ENCODE measurements at regions not wholly inside any gene's neighbourhood (a gene's known extent, or its start where the extent isn't known, plus 50 kb on each side); places are given as distances from the start of the nearest gene placed in this dataset.
"Not testable (repeated sequence)": the region's sequence is repeated elsewhere in the genome, so short reads cannot be mapped to it uniquely, and the experiment has no call there.

GRCh38 chr13:55570371-55570770 is 1570.3 kb upstream of the PRR20A start:
- no peak for DNase-seq

DNA sequence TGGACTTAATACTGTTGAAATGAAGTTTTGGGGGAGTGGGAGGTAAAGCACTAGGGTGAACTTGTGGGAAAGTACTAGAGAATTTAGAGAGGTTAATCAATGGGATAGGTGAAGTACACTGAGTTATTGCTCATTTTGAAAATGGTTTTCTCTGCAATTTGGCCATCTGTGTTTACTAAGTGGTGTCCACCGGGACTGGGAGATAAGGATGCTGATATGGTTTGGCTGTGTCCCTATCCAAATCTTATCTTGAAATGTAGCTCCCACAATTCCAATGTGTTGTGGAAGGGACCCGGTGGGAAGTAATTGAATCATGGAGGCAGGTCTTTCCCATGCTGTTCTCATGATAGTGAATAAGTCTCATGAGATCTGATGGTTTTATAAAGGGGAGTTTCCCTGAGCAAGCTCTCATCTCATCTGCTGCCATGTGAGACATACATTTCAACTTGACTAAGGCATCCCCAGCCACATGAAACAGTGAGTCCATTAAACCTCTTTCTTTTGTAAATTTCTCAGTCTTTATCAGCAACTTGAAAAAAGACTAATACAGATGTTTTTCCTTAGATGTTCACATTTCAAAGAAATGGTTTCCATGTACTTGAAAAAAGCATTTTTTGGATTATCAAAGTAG is 1569.4 kb upstream of the PRR20A start:
- DNase-seq = no peak

DNA sequence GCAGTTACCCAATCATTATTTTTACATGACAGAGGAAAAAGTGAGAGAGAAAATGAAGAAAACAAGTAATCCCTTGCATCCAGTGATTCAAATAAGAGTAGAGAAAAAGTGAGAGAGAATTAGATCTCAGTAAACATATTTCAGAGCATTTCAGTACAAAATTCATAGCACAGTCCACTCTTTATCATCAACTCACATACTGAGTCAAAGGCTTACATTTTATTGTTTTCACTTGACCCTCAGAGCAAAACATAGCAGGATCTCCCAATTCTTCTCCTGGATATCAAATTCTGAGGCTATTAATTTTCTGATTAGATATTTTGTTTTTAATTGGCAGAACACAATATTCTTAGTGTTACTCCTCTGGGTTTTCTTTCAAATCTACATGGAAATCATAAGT is 1568.3 kb upstream of the PRR20A start:
- no peak for DNase-seq

DNA sequence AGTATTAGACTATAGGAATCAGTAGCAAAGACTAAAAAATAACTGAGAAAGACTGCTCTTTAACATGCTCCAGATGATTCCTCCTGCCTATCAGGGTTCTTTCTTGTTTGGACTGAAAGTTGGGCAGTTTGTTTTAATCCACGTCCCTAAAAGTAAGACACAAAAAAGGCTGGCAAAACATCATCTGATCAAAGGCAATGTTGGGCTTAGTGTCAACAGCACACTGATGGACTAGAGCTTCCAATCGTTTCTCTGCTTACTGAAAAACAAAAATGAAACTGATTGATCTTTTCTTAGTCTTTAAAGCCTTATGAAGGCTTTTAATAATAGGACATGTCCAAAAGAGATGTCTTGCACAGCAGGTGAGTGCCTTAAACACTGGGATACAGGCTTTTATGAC is 1567.9 kb upstream of the PRR20A start:
- DNase-seq = no peak

GRCh38 chr13:55573565-55573964 is 1567.2 kb upstream of the PRR20A start:
- DNase-seq = no peak

GRCh38 chr13:55576389-55576788 is 1564.3 kb upstream of the PRR20A start:
- DNase-seq = no peak

DNA sequence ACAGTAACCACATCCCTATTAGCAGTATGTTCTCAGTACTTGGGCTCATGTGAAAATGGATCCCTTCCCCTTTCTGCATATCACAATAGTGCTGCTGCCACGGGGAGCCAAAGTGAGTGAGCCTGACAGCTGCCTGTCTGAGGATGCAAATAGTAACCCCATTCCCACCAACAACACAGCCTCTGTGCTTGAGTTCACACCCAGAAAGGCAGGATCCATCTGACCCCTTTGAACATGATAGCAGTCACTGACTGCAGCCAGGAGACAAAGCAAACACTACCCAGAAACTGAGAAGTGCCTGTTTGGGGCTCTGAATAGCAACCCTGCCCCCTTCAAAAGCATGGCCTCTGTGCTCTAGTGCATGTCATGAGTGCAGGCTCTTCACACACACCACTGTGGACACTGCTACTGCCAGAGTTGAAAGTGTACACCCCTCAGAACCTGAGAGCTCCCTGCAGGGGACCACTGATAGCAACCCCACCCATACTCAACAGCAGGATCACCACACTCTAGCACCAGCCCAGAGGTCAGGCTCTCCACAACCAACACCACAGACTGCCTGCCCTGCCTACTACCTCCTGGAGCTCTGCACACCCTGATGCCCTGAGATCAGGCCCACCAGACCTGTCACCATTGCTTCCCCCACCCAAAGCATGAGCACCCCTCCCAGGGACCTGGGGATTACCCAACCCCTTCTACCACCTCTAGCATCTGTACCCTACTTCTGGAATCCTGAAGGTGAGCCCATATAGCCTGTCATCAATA is 1563.5 kb upstream of the PRR20A start:
- DNase-seq = no peak

GRCh38 chr13:55577847-55578210 is 1562.9 kb upstream of the PRR20A start:
- DNase-seq = no peak

- DNase-seq = not testable (repeated sequence)
These were observed 1558.4 kb upstream of the PRR20A start for GRCh38 chr13:55582294-55582693.

- DNase-seq = no peak
These were observed 1556.6 kb upstream of the PRR20A start for GRCh38 chr13:55583953-55584593.

DNA sequence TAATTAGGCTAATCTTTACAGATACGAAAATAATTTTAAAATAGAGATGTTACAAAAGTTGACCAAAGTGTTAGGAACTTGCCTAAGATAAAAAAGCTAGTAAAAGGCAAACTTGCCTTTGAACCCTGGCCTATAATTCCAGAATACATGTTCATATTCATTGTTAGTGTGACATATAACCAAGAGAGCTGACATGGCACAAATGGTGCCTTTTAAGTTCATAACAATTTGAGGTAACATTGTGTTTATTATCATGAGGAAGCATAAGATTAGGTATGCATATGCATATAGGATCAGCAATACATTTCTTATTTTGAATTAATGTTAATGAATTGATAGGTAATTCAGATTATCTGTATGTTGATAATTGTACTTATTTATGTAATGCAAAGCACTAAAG is 1537.9 kb upstream of the PRR20A start:
- no peak for DNase-seq

DNA sequence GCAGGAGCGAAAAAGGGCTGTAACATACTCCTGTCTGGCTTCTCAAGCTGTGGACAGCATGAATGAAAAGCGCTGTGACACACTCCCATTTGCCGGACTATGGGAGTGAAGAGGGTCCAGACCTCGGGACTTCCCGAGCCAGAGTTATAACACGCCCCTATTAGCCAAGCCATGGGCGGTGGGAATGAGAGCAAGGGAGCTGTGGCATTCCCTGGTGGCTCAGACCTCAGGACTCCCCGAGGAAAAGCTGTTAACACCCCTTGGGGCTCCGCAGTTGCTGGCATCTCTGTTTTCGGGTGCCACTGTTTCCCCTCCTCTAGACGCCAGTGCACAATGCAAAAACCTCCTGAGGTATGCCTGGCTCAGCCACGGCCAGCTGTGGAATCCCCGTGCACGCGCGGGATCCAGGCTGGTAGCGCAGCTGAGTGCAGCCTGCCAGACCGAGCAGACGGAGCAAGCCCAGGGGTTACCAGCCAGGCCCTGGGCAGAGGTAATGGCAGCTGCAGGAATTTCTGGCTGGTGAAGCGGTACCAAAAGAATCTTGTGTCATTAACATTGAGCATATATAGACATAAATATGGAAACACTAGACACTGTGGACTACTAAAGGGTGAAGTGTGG is 1534.6 kb upstream of the PRR20A start:
- no peak for DNase-seq

DNA sequence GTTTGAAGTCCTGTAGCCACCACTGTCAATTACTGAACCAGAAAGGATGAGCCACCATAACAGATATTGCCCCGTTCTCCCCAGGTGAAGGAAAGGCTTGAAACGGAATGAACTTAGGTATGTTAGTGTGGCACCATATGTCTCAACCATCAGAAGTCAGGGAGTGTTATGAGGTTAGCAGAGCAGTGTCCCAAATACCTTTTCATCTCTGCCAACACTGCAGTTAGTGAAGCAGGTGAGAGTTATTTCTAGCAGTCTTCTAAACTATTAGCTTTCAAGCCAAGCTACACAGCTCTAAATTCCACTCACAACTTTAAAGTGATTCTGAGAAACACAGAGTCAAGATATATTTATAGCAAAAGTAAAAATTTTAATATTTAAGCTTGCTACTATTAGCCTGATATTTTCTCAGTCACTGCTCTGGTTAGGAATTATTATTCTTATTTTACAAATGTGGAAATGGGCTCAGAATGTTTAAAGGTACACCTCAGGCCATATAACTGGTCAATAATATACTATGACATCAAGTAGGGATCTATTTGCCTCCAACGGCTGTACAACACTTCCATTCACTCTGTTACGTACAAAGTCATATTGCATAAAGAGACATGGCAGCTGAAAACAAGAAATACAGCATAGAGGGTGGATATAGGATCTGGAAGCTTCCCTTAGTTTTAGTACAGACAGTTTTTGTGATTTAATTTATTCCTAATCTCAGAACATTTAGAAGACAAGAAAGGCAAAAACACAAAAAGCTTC is 1527.1 kb upstream of the PRR20A start:
- no peak for DNase-seq

- no peak for DNase-seq
These were observed 1525.6 kb upstream of the PRR20A start for GRCh38 chr13:55615081-55615480.

- no peak for DNase-seq
These were observed 1523.5 kb upstream of the PRR20A start for GRCh38 chr13:55617241-55617640.

- DNase-seq = no peak
These were observed 1513.5 kb upstream of the PRR20A start for GRCh38 chr13:55627221-55627620.

GRCh38 chr13:55632402-55632801 is 1508.3 kb upstream of the PRR20A start:
- DNase-seq = no peak

GRCh38 chr13:55649485-55649884 is 1491.2 kb upstream of the PRR20A start:
- DNase-seq = no peak

GRCh38 chr13:55652657-55653056 is 1488.1 kb upstream of the PRR20A start:
- no peak for DNase-seq

DNA sequence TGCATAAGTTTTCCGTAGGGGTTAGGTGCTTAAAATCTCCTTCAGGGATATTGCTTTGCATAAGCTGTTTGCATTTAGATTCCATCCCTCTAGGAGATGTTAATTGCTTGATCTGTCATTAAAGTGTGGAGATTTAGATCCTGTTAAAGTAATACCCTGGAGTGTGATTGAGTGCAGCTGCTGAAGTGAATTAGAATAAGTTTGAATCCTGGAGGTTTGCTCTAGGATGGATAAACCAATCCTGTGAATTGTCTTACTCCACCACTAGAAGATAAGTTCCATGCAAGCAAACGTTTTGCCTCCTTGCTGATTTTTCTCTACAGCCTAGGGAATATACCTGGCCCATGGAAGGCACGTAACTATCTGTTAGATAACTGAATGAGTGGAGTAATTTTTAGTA is 1487.2 kb upstream of the PRR20A start:
- DNase-seq = no peak

GRCh38 chr13:55654243-55654642 is 1486.5 kb upstream of the PRR20A start:
- no peak for DNase-seq

DNA sequence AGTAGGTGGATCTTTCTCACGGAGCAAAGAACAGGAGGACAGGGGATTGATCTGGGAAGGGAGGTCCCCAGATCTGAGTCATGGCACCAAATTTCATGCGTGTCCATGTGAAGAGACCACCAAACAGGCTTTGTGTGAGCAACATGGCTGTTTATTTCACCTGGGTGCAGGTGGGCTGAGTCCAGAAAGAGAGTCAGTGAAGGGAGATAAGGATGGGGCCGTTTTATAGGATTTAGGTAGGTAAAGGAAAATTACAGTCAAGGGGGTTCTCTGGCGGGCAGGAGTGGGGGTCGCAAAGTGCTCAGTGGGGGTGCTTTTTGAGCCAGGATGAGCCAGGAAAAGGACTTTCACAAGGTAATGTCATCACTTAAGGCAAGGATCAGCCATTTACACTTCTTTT is 1480.5 kb upstream of the PRR20A start:
- DNase-seq = not testable (repeated sequence)
